NCI-H2081 treated with DMSO at 0.1 percent for 48 hours (cell line): ENCODE measurements at regions not wholly inside any gene's neighbourhood (a gene's known extent, or its start where the extent isn't known, plus 50 kb on each side); places are given as distances from the start of the nearest gene placed in this dataset.
"Not testable (repeated sequence)": the region's sequence is repeated elsewhere in the genome, so short reads cannot be mapped to it uniquely, and the experiment has no call there.

Source experiments
- DNase-seq: peaks from one replicate; lab custom pipeline; 2025; lab: John Stamatoyannopoulos, UW

GRCh38 chr6:87763276-87763675 lies 61.2 kb upstream of the AKIRIN2 start:
- DNase-seq, result no peak

GRCh38 chr6:87762116-87762515 lies 60.1 kb upstream of the AKIRIN2 start:
- DNase-seq, result no peak

- no peak for DNase-seq
Observed at GRCh38 chr6:87757792-87758191, 55.8 kb upstream of the AKIRIN2 start.

GRCh38 chr6:87756858-87757257 lies 54.8 kb upstream of the AKIRIN2 start:
- no peak for DNase-seq

GRCh38 chr6:87755708-87756671 lies 54.0 kb upstream of the AKIRIN2 start:
- no peak for DNase-seq

GRCh38 chr6:87754828-87755227 lies 52.8 kb upstream of the AKIRIN2 start:
- no peak for DNase-seq

- DNase-seq, result no peak
Observed at GRCh38 chr6:87753131-87753685, 51.2 kb upstream of the AKIRIN2 start.

GRCh38 chr6:87752503-87752902 lies 50.5 kb upstream of the AKIRIN2 start:
- DNase-seq, result not testable (repeated sequence)
